ENCODE measurements at regions not wholly inside any gene's neighbourhood (a gene's known extent, or its start where the extent isn't known, plus 50 kb on each side); places are given as distances from the start of the nearest gene placed in this dataset.

DNA sequence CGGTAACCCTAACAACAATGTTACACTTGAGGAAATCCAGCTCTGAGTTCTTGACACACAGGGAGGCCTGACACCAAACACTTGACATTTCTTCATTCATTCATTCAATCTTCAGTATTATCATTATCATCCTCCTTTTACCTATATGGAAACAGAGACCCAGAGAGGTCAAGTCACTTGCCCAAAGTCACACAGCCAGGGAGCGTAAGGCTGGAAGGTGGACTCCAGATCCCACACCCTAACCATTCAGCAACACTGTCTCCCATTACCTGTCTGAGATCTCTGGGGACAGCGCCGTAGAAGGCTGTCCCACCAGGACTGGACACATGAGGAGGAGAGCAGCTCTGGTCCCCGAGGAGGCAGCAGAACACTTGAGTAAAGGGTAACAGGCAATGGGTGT lies 101.4 kb downstream of the SYF2 start:
- TF ChIP-seq, protein P1, sequence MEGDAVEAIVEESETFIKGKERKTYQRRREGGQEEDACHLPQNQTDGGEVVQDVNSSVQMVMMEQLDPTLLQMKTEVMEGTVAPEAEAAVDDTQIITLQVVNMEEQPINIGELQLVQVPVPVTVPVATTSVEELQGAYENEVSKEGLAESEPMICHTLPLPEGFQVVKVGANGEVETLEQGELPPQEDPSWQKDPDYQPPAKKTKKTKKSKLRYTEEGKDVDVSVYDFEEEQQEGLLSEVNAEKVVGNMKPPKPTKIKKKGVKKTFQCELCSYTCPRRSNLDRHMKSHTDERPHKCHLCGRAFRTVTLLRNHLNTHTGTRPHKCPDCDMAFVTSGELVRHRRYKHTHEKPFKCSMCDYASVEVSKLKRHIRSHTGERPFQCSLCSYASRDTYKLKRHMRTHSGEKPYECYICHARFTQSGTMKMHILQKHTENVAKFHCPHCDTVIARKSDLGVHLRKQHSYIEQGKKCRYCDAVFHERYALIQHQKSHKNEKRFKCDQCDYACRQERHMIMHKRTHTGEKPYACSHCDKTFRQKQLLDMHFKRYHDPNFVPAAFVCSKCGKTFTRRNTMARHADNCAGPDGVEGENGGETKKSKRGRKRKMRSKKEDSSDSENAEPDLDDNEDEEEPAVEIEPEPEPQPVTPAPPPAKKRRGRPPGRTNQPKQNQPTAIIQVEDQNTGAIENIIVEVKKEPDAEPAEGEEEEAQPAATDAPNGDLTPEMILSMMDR (IDR thresholded peaks at IDR 0.05) = no peak
- TF ChIP-seq POLR2A (IDR thresholded peaks at IDR 0.05) = no peak

All from thyroid gland (tissue), 4 donors.